ENCODE measurements at regions not wholly inside any gene's neighbourhood (a gene's known extent, or its start where the extent isn't known, plus 50 kb on each side); places are given as distances from the start of the nearest gene placed in this dataset.
"Not testable (repeated sequence)": the region's sequence is repeated elsewhere in the genome, so short reads cannot be mapped to it uniquely, and the experiment has no call there.

GRCh38 chr14:53252141-53252540 lies 99.0 kb upstream of the DDHD1 start:
- no peak for DNase-seq

DNA sequence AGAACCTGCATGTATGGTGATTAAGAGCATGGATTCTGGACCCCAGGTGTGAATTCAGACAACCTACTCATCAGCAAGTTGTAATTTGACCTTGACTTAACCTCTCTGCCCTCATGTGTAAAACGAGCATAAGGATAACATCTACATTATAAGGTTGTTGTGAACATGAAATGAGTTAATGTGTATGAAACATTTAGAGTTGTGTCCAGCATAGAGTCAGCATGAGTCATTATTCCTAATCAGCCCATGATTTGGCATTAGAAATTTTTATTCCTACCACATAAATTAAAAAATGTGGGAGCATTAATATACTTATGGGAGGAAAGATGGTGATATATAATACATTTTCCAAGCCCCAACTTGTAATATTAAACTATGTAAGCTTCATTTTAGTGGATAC lies 95.9 kb upstream of the DDHD1 start:
- no peak for DNase-seq

GRCh38 chr14:53247596-53248370 lies 94.7 kb upstream of the DDHD1 start:
- DNase-seq: no peak

- DNase-seq: not testable (repeated sequence)
These were observed 89.8 kb upstream of the DDHD1 start for GRCh38 chr14:53242898-53243297.

DNA sequence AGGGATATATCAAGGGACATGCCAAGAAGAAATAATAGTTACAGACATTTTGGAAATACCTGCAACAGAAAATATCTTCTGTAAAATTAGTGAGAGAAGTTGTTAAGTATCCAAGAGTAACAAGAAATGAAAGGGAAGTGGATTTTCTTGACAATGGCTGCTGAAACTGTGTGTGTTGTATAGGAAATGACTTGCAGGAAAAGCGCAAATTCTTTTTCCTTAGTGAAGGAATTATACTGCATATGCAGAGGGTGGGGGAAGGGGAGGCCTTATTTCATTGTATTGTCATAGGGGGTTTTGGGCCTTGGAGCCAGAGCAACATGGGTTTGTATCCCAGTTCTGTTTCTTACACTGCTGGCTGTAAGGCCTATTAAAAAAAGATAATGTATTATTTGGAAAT lies 84.4 kb upstream of the DDHD1 start:
- DNase-seq: no peak

DNA sequence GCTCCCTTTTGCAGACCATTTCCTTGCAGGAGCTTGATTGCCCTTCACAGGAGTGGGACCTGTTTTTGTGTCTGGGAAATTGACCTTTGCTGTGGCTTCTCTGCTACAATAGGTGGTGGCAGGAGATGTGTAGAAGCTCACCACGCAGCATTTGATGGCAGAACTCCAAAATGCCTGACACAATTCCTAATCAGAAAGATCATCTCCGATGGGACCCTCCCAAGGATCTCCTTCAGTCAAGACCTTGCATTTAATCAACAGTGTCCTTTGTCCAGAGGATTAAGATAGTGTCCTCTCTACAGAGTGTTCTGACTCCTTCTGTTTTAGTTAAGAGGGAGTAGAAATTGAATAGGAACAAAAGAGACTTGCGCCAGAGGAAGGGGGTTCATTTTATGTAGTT lies 83.6 kb upstream of the DDHD1 start:
- no peak for DNase-seq

- DNase-seq: no peak
These were observed 78.0 kb upstream of the DDHD1 start for GRCh38 chr14:53231171-53231570.

- no peak for DNase-seq
These were observed 75.8 kb upstream of the DDHD1 start for GRCh38 chr14:53228966-53229365.

DNA sequence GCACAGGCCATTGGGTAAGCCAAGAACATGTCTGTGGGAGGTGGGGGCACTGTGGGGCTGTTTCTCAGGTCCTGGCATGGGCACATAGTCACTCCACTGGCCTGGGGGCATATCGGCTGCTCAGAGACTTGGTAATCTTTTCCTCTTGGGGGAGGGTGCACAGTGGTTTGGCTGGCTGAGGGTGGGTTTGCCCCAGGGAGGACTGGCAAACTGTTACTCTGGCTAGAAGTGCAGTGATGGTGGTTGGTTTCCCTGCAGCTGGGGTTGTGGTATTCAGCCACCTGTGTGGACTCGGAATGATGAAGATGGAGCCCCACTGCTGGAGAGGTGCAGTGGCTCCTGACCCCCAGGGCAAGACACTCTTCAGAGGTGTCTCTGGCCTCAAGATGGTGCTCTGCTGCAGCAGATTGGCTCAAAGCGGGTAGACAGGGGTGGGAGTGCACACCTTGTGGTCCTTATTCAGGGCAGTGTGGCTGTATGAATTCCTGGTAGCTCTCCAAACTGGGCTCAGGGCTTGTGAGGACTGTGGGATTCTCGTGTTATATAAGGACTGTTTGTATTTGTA lies 74.1 kb upstream of the DDHD1 start:
- DNase-seq: no peak

- no peak for DNase-seq
These were observed 73.4 kb upstream of the DDHD1 start for GRCh38 chr14:53226553-53226952.

- DNase-seq: no peak
These were observed 67.8 kb upstream of the DDHD1 start for GRCh38 chr14:53220914-53221313.

GRCh38 chr14:53218161-53218560 lies 65.0 kb upstream of the DDHD1 start:
- DNase-seq: no peak

- DNase-seq: peak; percentile 65 to 76
These were observed 64.3 kb upstream of the DDHD1 start for GRCh38 chr14:53217316-53217994.

GRCh38 chr14:53216955-53217315 lies 63.8 kb upstream of the DDHD1 start:
- not testable (repeated sequence) for DNase-seq

GRCh38 chr14:53216478-53216877 lies 63.4 kb upstream of the DDHD1 start:
- DNase-seq: not testable (repeated sequence)

DNA sequence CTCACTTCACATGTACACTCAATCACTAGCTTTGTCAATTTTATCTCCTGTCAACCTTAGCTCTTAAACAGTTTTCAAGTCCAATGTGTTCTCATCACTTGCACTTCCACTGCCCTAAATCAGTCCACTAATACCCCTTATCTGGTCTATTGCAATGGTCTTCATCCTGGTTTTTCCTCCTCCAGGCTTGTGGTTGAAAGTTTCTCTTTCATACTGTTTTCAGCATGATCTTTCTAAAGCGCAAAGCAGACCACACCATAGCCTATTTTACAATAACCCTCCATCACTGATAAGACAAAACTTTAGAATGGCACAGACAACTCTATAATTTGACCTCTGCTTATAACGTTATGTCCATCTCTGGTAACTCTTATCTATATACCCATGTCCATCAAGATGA lies 62.0 kb upstream of the DDHD1 start:
- DNase-seq: no peak

DNA sequence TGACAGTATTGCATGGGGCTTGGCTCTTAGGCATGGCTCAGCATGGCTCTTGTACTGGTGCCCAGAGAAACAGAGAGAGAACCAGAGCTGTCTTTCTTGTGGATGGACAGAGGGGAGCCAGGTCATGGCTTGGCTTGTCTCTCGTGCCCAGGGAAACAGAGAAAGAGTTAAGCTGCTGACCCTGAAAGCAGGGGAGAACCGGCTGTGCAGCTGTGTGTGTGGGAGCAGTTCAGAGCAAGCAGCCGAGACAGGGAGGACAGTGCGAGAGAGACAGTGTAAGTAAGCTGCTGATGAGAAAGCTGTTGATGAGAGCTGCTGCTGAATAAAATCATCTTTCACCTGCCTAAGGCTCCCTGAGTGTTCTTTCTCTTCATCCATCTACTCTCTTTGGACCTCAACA lies 61.3 kb upstream of the DDHD1 start:
- no peak for DNase-seq

DNA sequence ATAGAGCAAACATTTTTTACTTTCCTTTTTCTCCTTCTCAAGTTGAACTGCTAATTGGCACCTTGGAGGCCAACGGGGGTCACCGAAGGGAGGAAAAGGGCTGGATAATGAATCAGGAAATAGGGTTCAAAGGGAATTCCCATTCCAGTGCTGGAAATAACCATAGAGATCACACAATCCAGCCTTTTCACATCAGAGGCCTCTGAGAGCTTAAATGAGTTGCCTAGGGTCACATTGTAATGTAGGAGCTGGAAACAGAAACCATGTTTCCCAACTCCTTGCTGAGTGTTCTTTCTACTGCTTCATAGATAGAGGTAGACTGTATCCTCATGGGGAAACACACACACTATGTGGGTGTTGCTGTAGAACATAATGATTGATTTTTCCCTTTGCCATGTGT lies 60.6 kb upstream of the DDHD1 start:
- DNase-seq: no peak

GRCh38 chr14:53209370-53209769 lies 56.2 kb upstream of the DDHD1 start:
- no peak for DNase-seq
